Spleen (tissue), 11 donors: ENCODE measurements at regions not wholly inside any gene's neighbourhood (a gene's known extent, or its start where the extent isn't known, plus 50 kb on each side); places are given as distances from the start of the nearest gene placed in this dataset.

Experiments used
- DNase-seq: peaks from one replicate; pipeline ENCODE4 v3.0.0-alpha.2; 2020
- H3K27ac ChIP-seq, 8 donors: fragments of 200-600 bp; sonication (generic) in 7 of 8; 1 replicate in 4 of 8; 2 replicates in 4 of 8; pipeline versions ENCODE4 v1.5.0 to v1.8.0; 2016 to 2021; ENCODE audit warnings: inconsistent platforms in 4 of 8, mild to moderate bottlenecking in 4 of 8, moderate library complexity in 1 of 8
- H3K27me3 ChIP-seq, 7 donors: fragments of 200-600 bp; sonication (generic) in 6 of 7; replicated peaks in 1 of 7; 1 replicate in 4 of 7; 2 replicates in 3 of 7; pipeline versions ENCODE4 v1.5.0 to v1.8.0; 2016 to 2021; ENCODE audit warnings: inconsistent platforms in 3 of 7, mild to moderate bottlenecking in 1 of 7
- H3K36me3 ChIP-seq, 6 donors: fragments of 200-600 bp; sonication (generic) in 5 of 6; 1 replicate in 4 of 6; 2 replicates in 2 of 6; pipeline versions ENCODE4 v1.5.0 to v1.8.0; 2016 to 2021; ENCODE audit warnings: inconsistent platforms in 2 of 6
- H3K4me1 ChIP-seq, 6 donors: fragments of 200-600 bp; sonication (generic) in 5 of 6; 1 replicate in 3 of 6; 2 replicates in 3 of 6; pipeline versions ENCODE4 v1.5.0 to v1.8.0; 2016 to 2021; ENCODE audit warnings: inconsistent platforms in 3 of 6
- H3K4me3 ChIP-seq, 8 donors: fragments of 200-600 bp; sonication (generic) in 7 of 8; 1 replicate in 4 of 8; 2 replicates in 4 of 8; pipeline versions ENCODE4 v1.5.0 to v1.8.0; 2016 to 2021; ENCODE audit warnings: inconsistent platforms in 4 of 8, mild to moderate bottlenecking in 4 of 8, moderate library complexity in 2 of 8
- H3K9me3 ChIP-seq, 8 donors: fragments of 200-600 bp; sonication (generic) in 7 of 8; 1 replicate in 4 of 8; 2 replicates in 4 of 8; pipeline versions ENCODE4 v1.5.0 to v1.8.0; 2016 to 2021; ENCODE audit warnings: inconsistent platforms in 4 of 8
- POLR2A ChIP-seq, 3 donors: fragments of 450-650 bp; IDR thresholded peaks; one replicate each; pipeline ENCODE4 v1.5.1; 2017; ENCODE audit warnings: antibody characterized with exemption in 3 of 3, mild to moderate bottlenecking in 1 of 3
- POLR2AphosphoS5 ChIP-seq, 3 donors: sonication (generic); formaldehyde crosslinking; IDR thresholded peaks; one replicate each; pipeline ENCODE4 v1.5.1; 2017; ENCODE audit warnings: antibody characterized with exemption in 3 of 3
- WGBS, 5 donors: extraction: QIAGEN DNeasy Blood & Tissue Kit in 3 of 5; methylation state at CpG; one replicate each; pipeline versions ENCODE4 v1.1.5 to v1.1.7; 2013 to 2018; 5-methylcytosine and 5-hydroxymethylcytosine counted together
- intact Hi-C: fragments of 100-400 bp; cut with DNase I; formaldehyde crosslinking; loops from one replicate; pipeline ENCODE4 v1.15.0; 2023; ENCODE audit warnings: low total_unique reads
- TF ChIP-seq, protein P1 (sequence below), 11 experiments: fragments of 200-600 bp in 7 of 11; fragments of 450-650 bp in 4 of 11; sonication (generic) in 4 of 11; IDR thresholded peaks in 8 of 11; conservative IDR thresholded peaks in 3 of 11; 1 replicate in 7 of 11; 2 replicates in 4 of 11; pipeline versions ENCODE4 v1.4.0 to v1.8.0; 2016 to 2021; ENCODE audit warnings: antibody characterized with exemption in 11 of 11, inconsistent platforms in 4 of 11, mild to moderate bottlenecking in 1 of 11
- donor health status: healthy with polysubstance abuse.
- donor health status: DM: no; HTN: no; CAD: no; lungs with moderate emphysema.
- donor health status: DM: no; HTN: no; CAD: no.
- donor health status: Bipolar disorder and iron deficiency.
- donor health status: healthy.
- donor health status: DM: no; HTN: no; CAD: no.
- donor health status: DM: yes; HTN: yes; CAD: no.

DNA sequence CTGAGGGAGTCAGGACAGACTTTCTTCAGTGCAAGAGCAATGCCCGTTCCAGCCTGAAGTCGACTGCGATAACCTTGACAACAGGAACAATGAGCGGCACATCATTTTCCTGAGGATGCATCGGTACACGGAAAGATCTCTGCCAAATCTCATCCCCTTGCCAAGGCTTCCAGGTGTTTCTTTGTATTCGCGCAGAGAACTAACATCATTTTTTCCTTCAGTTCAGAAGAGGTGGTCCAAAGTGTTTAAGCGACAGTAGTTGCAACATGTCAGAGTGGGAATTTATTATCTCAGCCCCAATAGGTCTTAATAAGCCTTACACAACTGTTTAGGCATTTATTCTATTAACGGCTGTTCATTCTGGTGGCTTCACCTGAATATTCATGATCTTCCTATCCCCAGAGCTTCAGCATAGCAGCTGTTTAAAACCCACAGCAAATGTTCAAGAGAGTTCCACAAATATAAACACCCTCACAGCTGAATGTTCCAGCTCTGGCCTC, 129.7 kb upstream of the NFIA start:
- Histone ChIP-seq H3K4me1 (peaks cover 0 to 5% (median 0%) of the 10 kb centered on the region in 6 donors), H3K4me3 (no peak overlapping the region), H3K9me3 (peaks cover 0 to 14% (median 3%) of the 10 kb centered on the region in 8 donors), H3K27ac (no peak overlapping the region), H3K36me3 (no peaks in the 10 kb centered on the region), H3K27me3 (no peaks in the 10 kb centered on the region)
- TF ChIP-seq, protein P1, sequence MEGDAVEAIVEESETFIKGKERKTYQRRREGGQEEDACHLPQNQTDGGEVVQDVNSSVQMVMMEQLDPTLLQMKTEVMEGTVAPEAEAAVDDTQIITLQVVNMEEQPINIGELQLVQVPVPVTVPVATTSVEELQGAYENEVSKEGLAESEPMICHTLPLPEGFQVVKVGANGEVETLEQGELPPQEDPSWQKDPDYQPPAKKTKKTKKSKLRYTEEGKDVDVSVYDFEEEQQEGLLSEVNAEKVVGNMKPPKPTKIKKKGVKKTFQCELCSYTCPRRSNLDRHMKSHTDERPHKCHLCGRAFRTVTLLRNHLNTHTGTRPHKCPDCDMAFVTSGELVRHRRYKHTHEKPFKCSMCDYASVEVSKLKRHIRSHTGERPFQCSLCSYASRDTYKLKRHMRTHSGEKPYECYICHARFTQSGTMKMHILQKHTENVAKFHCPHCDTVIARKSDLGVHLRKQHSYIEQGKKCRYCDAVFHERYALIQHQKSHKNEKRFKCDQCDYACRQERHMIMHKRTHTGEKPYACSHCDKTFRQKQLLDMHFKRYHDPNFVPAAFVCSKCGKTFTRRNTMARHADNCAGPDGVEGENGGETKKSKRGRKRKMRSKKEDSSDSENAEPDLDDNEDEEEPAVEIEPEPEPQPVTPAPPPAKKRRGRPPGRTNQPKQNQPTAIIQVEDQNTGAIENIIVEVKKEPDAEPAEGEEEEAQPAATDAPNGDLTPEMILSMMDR (IDR thresholded peaks at IDR 0.05 in 8 of 11, conservative IDR thresholded peaks at IDR 0.05 in 3 of 11) = no peak
- no peak for TF ChIP-seq POLR2A (IDR thresholded peaks at IDR 0.05)
- peak in 1 of 3 donors; percentile 10 for TF ChIP-seq POLR2AphosphoS5 (IDR thresholded peaks at IDR 0.05)
- no peak for DNase-seq
- intact Hi-C loops = no loop called here
- WGBS, 5 donors = 73 to 84% (median 78%) methylated on average over 10 of the region's 10 CpGs

GRCh38 chr1:60950224-60951063, 131.9 kb upstream of the NFIA start:
- no peak for TF ChIP-seq POLR2A (IDR thresholded peaks at IDR 0.05)
- TF ChIP-seq, protein P1 (IDR thresholded peaks at IDR 0.05 in 8 of 11, conservative IDR thresholded peaks at IDR 0.05 in 3 of 11) = no peak
- TF ChIP-seq POLR2AphosphoS5 (IDR thresholded peaks at IDR 0.05) = no peak
- Histone ChIP-seq H3K27me3 (no peaks in the 10 kb centered on the region), H3K9me3 (peaks cover 0 to 9% (median 2%) of the 10 kb centered on the region in 8 donors), H3K36me3 (no peaks in the 10 kb centered on the region), H3K4me3 (no peak overlapping the region), H3K4me1 (peaks cover 0 to 5% (median 0%) of the 10 kb centered on the region in 6 donors), H3K27ac (no peak overlapping the region)
- DNase-seq = no peak
- intact Hi-C loops = no loop called here
- WGBS, 5 donors = 73 to 85% (median 83%) methylated on average over 9 of the region's 9 CpGs

- WGBS, 5 donors = 84 to 93% (median 87%) methylated on average over 3 of the region's 3 CpGs
- Histone ChIP-seq H3K36me3 (no peaks in the 10 kb centered on the region), H3K9me3 (peaks cover 0 to 2% (median 0%) of the 10 kb centered on the region in 8 donors), H3K4me1 (peaks cover 0 to 5% (median 0%) of the 10 kb centered on the region in 6 donors), H3K27ac (no peak overlapping the region), H3K27me3 (no peaks in the 10 kb centered on the region), H3K4me3 (no peak overlapping the region)
- DNase-seq = no peak
- TF ChIP-seq POLR2AphosphoS5 (IDR thresholded peaks at IDR 0.05) (no peak), POLR2A (IDR thresholded peaks at IDR 0.05) (no peak)
- TF ChIP-seq, protein P1 (IDR thresholded peaks at IDR 0.05 in 8 of 11, conservative IDR thresholded peaks at IDR 0.05 in 3 of 11) = no peak
- intact Hi-C loops = no loop called here
These were observed 132.5 kb upstream of the NFIA start for GRCh38 chr1:60949826-60950197.

GRCh38 chr1:60949154-60949825, 133.1 kb upstream of the NFIA start:
- no peaks in the 10 kb centered on the region for H3K27me3 ChIP-seq
- peaks cover 0 to 5% (median 0%) of the 10 kb centered on the region in 6 donors for H3K4me1 ChIP-seq
- H3K27ac ChIP-seq = no peak overlapping the region
- TF ChIP-seq POLR2A (IDR thresholded peaks at IDR 0.05) (no peak), POLR2AphosphoS5 (IDR thresholded peaks at IDR 0.05) (no peak)
- TF ChIP-seq, protein P1 (IDR thresholded peaks at IDR 0.05 in 8 of 11, conservative IDR thresholded peaks at IDR 0.05 in 3 of 11) = no peak
- no peaks in the 10 kb centered on the region for H3K36me3 ChIP-seq
- 27 to 45% (median 30%) methylated on average over 5 of the region's 5 CpGs for WGBS, 5 donors
- DNase-seq = no peak
- H3K4me3 ChIP-seq = no peak overlapping the region
- intact Hi-C loops = no loop called here
- H3K9me3 ChIP-seq = no peaks in the 10 kb centered on the region
